Transverse colon (tissue), 4 donors: ENCODE measurements at regions not wholly inside any gene's neighbourhood (a gene's known extent, or its start where the extent isn't known, plus 50 kb on each side); places are given as distances from the start of the nearest gene placed in this dataset.

Experiments used
- DNase-seq: peaks from one replicate; pipeline ENCODE4 v3.0.0-alpha.2; 2019
- H3K27ac ChIP-seq, 4 donors: fragments of 200-600 bp; sonication (generic); 2 replicates each; pipeline ENCODE4 v1.5.1; 2016 to 2018; ENCODE audit warnings: inconsistent platforms in 4 of 4
- H3K27me3 ChIP-seq: fragments of 200-600 bp; sonication (generic); 2 replicates; pipeline ENCODE4 v1.5.1; 2017; ENCODE audit warnings: inconsistent platforms
- H3K36me3 ChIP-seq, 4 donors: fragments of 200-600 bp; sonication (generic); 2 replicates each; pipeline ENCODE4 v1.5.1; 2017 to 2019; ENCODE audit warnings: inconsistent platforms in 4 of 4
- H3K4me1 ChIP-seq, 4 donors: fragments of 200-600 bp; sonication (generic); 2 replicates each; pipeline ENCODE4 v1.5.1; 2017 to 2020; ENCODE audit warnings: inconsistent platforms in 4 of 4
- H3K4me3 ChIP-seq, 4 donors: fragments of 200-600 bp; sonication (generic); 1 replicate in 1 of 4; 2 replicates in 3 of 4; pipeline versions ENCODE4 v1.5.1 to v1.6.1; 2017 to 2019; ENCODE audit warnings: inconsistent platforms in 4 of 4
- H3K9me3 ChIP-seq, 2 donors: fragments of 200-600 bp; sonication (generic); 2 replicates each; pipeline ENCODE4 v1.5.1; 2017 to 2019; ENCODE audit warnings: inconsistent platforms in 2 of 2
- CTCF ChIP-seq, 5 experiments: fragments of 200-600 bp in 3 of 5; fragments of 450-650 bp in 2 of 5; sonication (generic) in 3 of 5; IDR thresholded peaks; 1 replicate in 2 of 5; 2 replicates in 3 of 5; pipeline ENCODE4 v1.5.1; 2016 to 2017; ENCODE audit warnings: antibody characterized with exemption in 5 of 5, inconsistent platforms in 3 of 5, mild to moderate bottlenecking in 2 of 5, moderate library complexity in 1 of 5
- EP300 ChIP-seq: sonication (generic); formaldehyde crosslinking; IDR thresholded peaks from one replicate; pipeline ENCODE4 v1.6.1; 2017; ENCODE audit warnings: antibody characterized with exemption, low read depth
- POLR2A ChIP-seq: fragments of 450-650 bp; IDR thresholded peaks from one replicate; pipeline ENCODE4 v1.6.1; 2016; ENCODE audit warnings: antibody characterized with exemption, mild to moderate bottlenecking, moderate library complexity
- POLR2AphosphoS5 ChIP-seq, 3 donors: sonication (generic); formaldehyde crosslinking; IDR thresholded peaks; one replicate each; pipeline ENCODE4 v1.6.1; 2016; ENCODE audit warnings: antibody characterized with exemption in 3 of 3
- WGBS, 2 donors: methylation state at CpG; one replicate each; pipeline ENCODE4 v1.1.5; 2018; ENCODE audit warnings: low coverage in 1 of 2; 5-methylcytosine and 5-hydroxymethylcytosine counted together
- in situ Hi-C, 4 donors: fragments of 200-750 bp; cut with MboI; loops; one replicate each; pipeline versions ENCODE4 v1.15.0 to v1.15.1; 2017; ENCODE audit warnings: low sequenced_read_pairs in 3 of 4, low pct_ligation_motif_present in 1 of 4, low pct_unique_long_range_greater_than_20kb in 1 of 4
- intact Hi-C: fragments of 100-400 bp; cut with DNase I; formaldehyde crosslinking; loops from one replicate; pipeline ENCODE4 v1.15.1; 2023; ENCODE audit warnings: low total_unique reads

GRCh38 chr2:146457221-146457620, 1387.6 kb upstream of the ACVR2A start:
- in situ Hi-C loops: no loop called here
- DNase-seq: no peak
- Histone ChIP-seq H3K36me3 (no peaks in the 10 kb centered on the region), H3K4me1 (no peaks in the 10 kb centered on the region), H3K27ac (no peak overlapping the region), H3K27me3 (no peaks in the 10 kb centered on the region), H3K9me3 (peaks cover 3 to 4% of the 10 kb centered on the region in 2 donors), H3K4me3 (no peak overlapping the region)
- intact Hi-C loops: no loop called here
- WGBS, 2 donors: 92% methylated on average over 3 to 4 of the region's 4 CpGs
- TF ChIP-seq CTCF (IDR thresholded peaks at IDR 0.05): no peak
- no peak for TF ChIP-seq POLR2AphosphoS5 (IDR thresholded peaks at IDR 0.05)

DNA sequence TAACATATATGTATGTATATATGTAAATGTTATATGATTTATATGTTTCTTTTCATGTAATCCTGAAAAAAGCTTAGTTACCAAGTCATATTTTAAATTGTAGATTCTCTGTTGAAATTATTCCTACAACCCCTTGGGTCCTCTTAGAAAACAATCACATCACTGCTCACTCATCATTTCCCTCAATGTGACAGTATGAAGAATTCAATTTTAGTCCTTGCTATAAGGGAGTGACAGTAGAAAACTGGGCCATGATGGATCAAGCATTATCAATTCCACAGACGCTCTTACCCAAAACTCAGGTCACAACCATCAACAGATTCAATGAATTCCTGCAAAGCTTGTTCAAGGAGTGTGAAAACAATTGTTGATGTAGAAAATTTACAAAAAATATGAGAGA, 1389.5 kb upstream of the ACVR2A start:
- TF ChIP-seq EP300: no peak
- TF ChIP-seq POLR2A: no peak
- no peak for TF ChIP-seq POLR2AphosphoS5 (IDR thresholded peaks at IDR 0.05)
- no peak for TF ChIP-seq CTCF (IDR thresholded peaks at IDR 0.05)
- intact Hi-C loops (no loop called here), in situ Hi-C loops (no loop called here)
- WGBS, 2 donors: 80 to 92% methylated on average over 1 of the region's 1 CpG
- no peaks in the 10 kb centered on the region for H3K36me3 ChIP-seq
- H3K27ac ChIP-seq: no peak overlapping the region
- peaks cover 3 to 4% of the 10 kb centered on the region in 2 donors for H3K9me3 ChIP-seq
- no peak overlapping the region for H3K4me3 ChIP-seq
- no peak for DNase-seq
- H3K4me1 ChIP-seq: no peaks in the 10 kb centered on the region
- H3K27me3 ChIP-seq: no peaks in the 10 kb centered on the region

DNA sequence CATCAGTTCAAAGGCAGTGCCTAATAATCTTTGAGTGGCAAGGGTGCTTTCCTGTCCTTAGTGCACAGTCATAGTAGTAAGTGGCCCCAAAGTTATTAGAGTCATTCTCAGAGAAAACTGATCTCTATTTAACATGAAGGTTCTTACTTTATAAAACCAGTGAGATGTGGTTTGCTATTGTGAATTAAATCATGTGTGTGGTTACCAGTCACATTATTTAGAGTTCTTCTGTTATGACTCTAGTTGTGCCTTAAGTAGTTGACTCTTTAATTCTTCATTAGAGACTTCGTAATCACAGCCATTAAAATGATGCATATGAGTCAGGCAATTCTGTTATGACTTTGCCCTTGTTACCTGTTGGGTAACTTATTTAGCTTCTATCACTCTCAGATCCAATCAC, 1392.9 kb upstream of the ACVR2A start:
- intact Hi-C loops (no loop called here), in situ Hi-C loops (no loop called here)
- 59 to 67% methylated on average over 1 of the region's 1 CpG for WGBS, 2 donors
- Histone ChIP-seq H3K9me3 (no peaks in the 10 kb centered on the region), H3K4me3 (no peak overlapping the region), H3K4me1 (no peaks in the 10 kb centered on the region), H3K27me3 (no peaks in the 10 kb centered on the region), H3K36me3 (no peaks in the 10 kb centered on the region), H3K27ac (no peak overlapping the region)
- no peak for DNase-seq
- TF ChIP-seq CTCF (IDR thresholded peaks at IDR 0.05) (no peak), POLR2A (no peak), POLR2AphosphoS5 (IDR thresholded peaks at IDR 0.05) (no peak), EP300 (no peak)

DNA sequence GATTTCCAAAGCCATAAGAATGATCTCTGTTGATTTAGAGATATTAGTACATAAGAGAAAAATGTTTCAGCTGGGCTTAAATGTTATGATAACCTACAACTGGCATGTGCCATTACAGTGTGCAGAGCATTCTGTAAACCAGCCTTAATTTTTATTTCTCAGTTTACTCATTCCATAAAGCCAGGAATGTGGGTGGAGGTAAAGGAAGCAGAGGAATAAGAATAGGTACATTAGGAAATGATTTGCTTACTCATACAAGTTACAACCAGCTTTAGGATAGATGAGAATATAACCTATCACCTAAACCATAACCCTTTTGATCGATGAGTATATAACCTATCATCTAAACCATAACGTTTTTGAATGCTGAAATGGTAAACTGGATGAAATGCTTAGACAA, 1394.7 kb upstream of the ACVR2A start:
- TF ChIP-seq POLR2A (no peak), EP300 (no peak), CTCF (IDR thresholded peaks at IDR 0.05) (no peak), POLR2AphosphoS5 (IDR thresholded peaks at IDR 0.05) (no peak)
- DNase-seq: no peak
- no peak overlapping the region for H3K4me3 ChIP-seq
- H3K4me1 ChIP-seq: no peaks in the 10 kb centered on the region
- no peaks in the 10 kb centered on the region for H3K9me3 ChIP-seq
- no peaks in the 10 kb centered on the region for H3K36me3 ChIP-seq
- intact Hi-C loops (no loop called here), in situ Hi-C loops (no loop called here)
- WGBS, 2 donors: 73 to 74% methylated on average over 2 of the region's 2 CpGs
- H3K27me3 ChIP-seq: no peaks in the 10 kb centered on the region
- no peak overlapping the region for H3K27ac ChIP-seq
